Right lobe of liver (tissue), 6 donors: ENCODE measurements at regions not wholly inside any gene's neighbourhood (a gene's known extent, or its start where the extent isn't known, plus 50 kb on each side); places are given as distances from the start of the nearest gene placed in this dataset.
A peak's percentile ranks its signal among the peaks of the same experiment; 100 is the strongest.

Experiments
- ATAC-seq, 4 donors: fragments of 200-7000 bp; cut with Tn5 transposase; one replicate each; pipeline ENCODE4 v1.9.1; 2020; ENCODE audit warnings: mild to moderate bottlenecking in 4 of 4, moderate library complexity in 4 of 4
- DNase-seq, 3 donors: peaks; one replicate each; pipeline ENCODE4 v3.0.0-alpha.2; 2020
- H3K27ac ChIP-seq, 3 donors: fragments of 200-600 bp; one replicate each; pipeline ENCODE4 v1.8.0; 2022
- H3K27me3 ChIP-seq, 2 donors: fragments of 200-600 bp; one replicate each; pipeline ENCODE4 v1.8.0; 2022
- H3K36me3 ChIP-seq, 4 donors: fragments of 200-600 bp; sonication (generic) in 1 of 4; one replicate each; pipeline versions ENCODE4 v1.5.1 to v1.8.0; 2017 to 2022; ENCODE audit warnings: control low read depth in 1 of 4
- H3K4me1 ChIP-seq, 4 donors: fragments of 200-600 bp; sonication (generic) in 1 of 4; one replicate each; pipeline versions ENCODE4 v1.5.1 to v1.8.0; 2017 to 2022; ENCODE audit warnings: control low read depth in 1 of 4
- H3K4me3 ChIP-seq, 3 donors: fragments of 200-600 bp; one replicate each; pipeline ENCODE4 v1.8.0; 2022
- H3K9me3 ChIP-seq, 4 donors: fragments of 200-600 bp; sonication (generic) in 1 of 4; one replicate each; pipeline versions ENCODE4 v1.5.1 to v1.8.0; 2017 to 2022; ENCODE audit warnings: control low read depth in 1 of 4
- POLR2A ChIP-seq: fragments of 450-650 bp; IDR thresholded peaks from one replicate; pipeline ENCODE4 v1.6.1; 2017; ENCODE audit warnings: antibody characterized with exemption, mild to moderate bottlenecking
- WGBS: methylation state at CpG from one replicate; pipeline ENCODE4 v1.1.6; 2018; ENCODE audit warnings: low coverage, low lambda C conversion rate; ENCODE audit not compliant: insufficient coverage; ENCODE audit errors: missing lambda C conversion rate; 5-methylcytosine and 5-hydroxymethylcytosine counted together
- intact Hi-C, 2 donors: fragments of 100-400 bp; cut with DNase I; formaldehyde crosslinking; loops; one replicate each; pipeline versions ENCODE4 v1.11.2 to v1.14.1; 2022
- TF ChIP-seq, protein P1 (sequence below), 4 donors: fragments of 200-600 bp in 3 of 4; fragments of 450-650 bp in 1 of 4; IDR thresholded peaks; one replicate each; pipeline versions ENCODE4 v1.5.1 to v1.8.0; 2016 to 2022; ENCODE audit warnings: antibody characterized with exemption in 4 of 4, mild to moderate bottlenecking in 2 of 4
- donor health status: DM: no; HTN: yes; CAD: no.
- donor health status: DM: no; HTN: no; CAD: no.
- donor health status: DM: no; HTN: no; CAD: no.
- donor health status: DM: no; HTN: yes; CAD: no.
- donor health status: DM: no; HTN: yes; CAD: no.

DNA sequence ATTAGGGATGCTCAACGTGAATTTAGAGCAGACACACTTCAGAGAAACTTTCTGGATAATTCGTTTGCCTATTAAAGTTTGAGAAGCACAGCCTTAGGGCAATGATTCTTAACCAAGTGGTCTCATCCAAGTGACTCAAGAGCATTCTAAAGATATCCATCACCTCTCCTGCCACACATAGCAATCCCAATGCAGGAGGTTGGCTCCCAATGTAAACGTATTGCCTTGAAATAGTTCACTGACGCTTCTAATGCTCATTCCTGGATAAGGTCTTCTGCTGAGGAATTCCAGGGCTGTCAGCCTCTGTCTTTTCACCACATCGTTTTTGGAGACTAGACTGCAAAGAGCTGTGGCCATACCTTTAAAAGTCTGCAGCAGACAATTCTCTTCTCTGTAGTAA, 279.8 kb upstream of the DACH1 start:
- 44% methylated on average over 5 of the region's 5 CpGs for WGBS
- H3K4me3 ChIP-seq: no peak overlapping the region
- DNase-seq (no peak), ATAC-seq (no peak)
- H3K27ac ChIP-seq: no peak overlapping the region
- no peaks in the 10 kb centered on the region for H3K36me3 ChIP-seq
- no peaks in the 10 kb centered on the region for H3K4me1 ChIP-seq
- intact Hi-C loops: no loop called here
- TF ChIP-seq, protein P1, sequence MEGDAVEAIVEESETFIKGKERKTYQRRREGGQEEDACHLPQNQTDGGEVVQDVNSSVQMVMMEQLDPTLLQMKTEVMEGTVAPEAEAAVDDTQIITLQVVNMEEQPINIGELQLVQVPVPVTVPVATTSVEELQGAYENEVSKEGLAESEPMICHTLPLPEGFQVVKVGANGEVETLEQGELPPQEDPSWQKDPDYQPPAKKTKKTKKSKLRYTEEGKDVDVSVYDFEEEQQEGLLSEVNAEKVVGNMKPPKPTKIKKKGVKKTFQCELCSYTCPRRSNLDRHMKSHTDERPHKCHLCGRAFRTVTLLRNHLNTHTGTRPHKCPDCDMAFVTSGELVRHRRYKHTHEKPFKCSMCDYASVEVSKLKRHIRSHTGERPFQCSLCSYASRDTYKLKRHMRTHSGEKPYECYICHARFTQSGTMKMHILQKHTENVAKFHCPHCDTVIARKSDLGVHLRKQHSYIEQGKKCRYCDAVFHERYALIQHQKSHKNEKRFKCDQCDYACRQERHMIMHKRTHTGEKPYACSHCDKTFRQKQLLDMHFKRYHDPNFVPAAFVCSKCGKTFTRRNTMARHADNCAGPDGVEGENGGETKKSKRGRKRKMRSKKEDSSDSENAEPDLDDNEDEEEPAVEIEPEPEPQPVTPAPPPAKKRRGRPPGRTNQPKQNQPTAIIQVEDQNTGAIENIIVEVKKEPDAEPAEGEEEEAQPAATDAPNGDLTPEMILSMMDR (IDR thresholded peaks at IDR 0.05): no peak
- TF ChIP-seq POLR2A: no peak
- no peaks in the 10 kb centered on the region for H3K27me3 ChIP-seq
- no peaks in the 10 kb centered on the region for H3K9me3 ChIP-seq

DNA sequence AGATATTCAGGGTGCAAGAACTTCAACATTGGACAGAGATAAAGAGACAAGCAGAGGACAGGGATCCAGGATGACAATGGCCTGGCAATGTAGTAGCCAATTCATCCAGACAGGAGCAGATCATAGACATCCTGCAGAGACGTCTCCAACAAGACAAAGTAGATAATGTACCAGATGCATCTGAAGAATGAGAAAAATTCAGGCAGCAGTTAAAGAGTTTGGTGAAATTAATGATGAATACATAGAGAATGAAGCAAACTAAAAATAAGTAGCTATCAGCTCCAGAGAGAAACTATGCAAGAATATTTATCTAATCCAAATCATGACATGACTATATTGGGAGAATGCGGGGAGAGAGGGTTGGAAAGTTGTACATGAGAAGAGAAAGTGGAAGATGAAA, 278.4 kb upstream of the DACH1 start:
- Histone ChIP-seq H3K27me3 (no peaks in the 10 kb centered on the region), H3K4me3 (no peak overlapping the region), H3K27ac (no peak overlapping the region), H3K9me3 (no peaks in the 10 kb centered on the region), H3K36me3 (no peaks in the 10 kb centered on the region), H3K4me1 (no peaks in the 10 kb centered on the region)
- DNase-seq: no peak
- no peak for ATAC-seq
- intact Hi-C loops: no loop called here
- 41% methylated on average over 2 of the region's 2 CpGs for WGBS
- no peak for TF ChIP-seq POLR2A
- TF ChIP-seq, protein P1 (IDR thresholded peaks at IDR 0.05): no peak

DNA sequence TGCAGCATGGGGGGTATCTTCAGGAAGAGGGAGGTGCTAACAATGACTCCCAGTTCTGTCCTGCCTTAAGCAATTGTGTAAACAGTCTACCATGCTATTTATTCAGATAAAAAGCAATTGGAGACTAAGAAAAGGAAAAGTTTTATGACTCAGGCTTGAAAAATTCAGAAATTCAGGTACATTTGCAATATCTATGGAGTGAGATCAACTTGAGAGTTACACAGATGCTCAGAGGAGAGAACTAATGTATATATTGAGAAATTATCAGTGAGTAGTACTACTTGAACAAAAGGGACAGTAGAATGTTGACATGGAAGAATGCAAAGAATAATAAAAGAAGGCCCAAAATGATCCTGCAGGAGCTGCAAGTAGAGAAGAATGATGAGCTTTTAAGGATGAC, 277.6 kb upstream of the DACH1 start:
- Histone ChIP-seq H3K4me3 (no peak overlapping the region), H3K36me3 (no peaks in the 10 kb centered on the region), H3K27ac (no peak overlapping the region), H3K9me3 (no peaks in the 10 kb centered on the region), H3K4me1 (no peaks in the 10 kb centered on the region), H3K27me3 (no peaks in the 10 kb centered on the region)
- DNase-seq (no peak), ATAC-seq (no peak)
- intact Hi-C loops: no loop called here
- TF ChIP-seq POLR2A: no peak
- TF ChIP-seq, protein P1 (IDR thresholded peaks at IDR 0.05): no peak

DNA sequence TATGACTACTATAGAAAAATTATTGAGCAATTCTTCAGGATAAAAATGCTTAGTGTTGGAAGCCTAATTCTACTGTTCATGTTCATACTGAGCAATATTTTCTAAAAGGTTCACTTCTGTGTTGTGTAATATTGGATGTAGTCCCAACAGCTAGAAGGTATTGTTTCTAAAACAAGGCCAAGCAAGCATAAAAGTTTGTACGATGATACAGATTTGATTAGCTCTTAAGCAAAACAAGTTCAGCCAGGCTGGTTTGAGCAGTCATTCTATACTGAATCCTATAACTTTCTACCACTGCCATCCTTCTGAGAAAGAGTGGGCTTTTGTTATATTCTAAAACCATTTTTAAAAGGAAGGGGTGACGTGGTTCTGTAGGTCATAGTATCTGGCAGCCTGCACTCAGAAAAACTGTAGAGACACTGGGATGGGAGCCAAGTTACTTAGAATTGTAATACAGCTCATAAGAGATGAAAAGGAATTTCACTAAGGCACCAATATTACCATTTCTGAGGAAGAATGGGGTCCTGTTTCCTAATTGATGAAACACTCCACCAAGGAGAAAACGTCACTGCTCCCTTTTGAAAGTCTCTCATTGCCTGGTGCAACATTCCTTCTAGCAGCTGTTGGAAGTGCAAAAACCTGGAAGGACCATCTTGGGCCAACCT, 275.0 kb upstream of the DACH1 start:
- no peak for DNase-seq
- H3K9me3 ChIP-seq: no peaks in the 10 kb centered on the region

More for the DNA sequence above, 275.0 kb upstream of the DACH1 start:
- Histone ChIP-seq H3K36me3 (no peaks in the 10 kb centered on the region), H3K27me3 (no peaks in the 10 kb centered on the region), H3K4me1 (no peaks in the 10 kb centered on the region), H3K4me3 (no peak overlapping the region), H3K27ac (no peak overlapping the region)
- intact Hi-C loops: no loop called here
- ATAC-seq: peak in 1 of 4 donors; percentile 48
- TF ChIP-seq, protein P1 (IDR thresholded peaks at IDR 0.05): no peak
- TF ChIP-seq POLR2A: no peak
- WGBS: 56% methylated on average over 3 of the region's 3 CpGs
